NCI-H1105 (cell line): ENCODE measurements at regions not wholly inside any gene's neighbourhood (a gene's known extent, or its start where the extent isn't known, plus 50 kb on each side); places are given as distances from the start of the nearest gene placed in this dataset.

ENCODE experiments used
- DNase-seq: peaks from one replicate; lab custom pipeline; 2025; lab: John Stamatoyannopoulos, UW

DNA sequence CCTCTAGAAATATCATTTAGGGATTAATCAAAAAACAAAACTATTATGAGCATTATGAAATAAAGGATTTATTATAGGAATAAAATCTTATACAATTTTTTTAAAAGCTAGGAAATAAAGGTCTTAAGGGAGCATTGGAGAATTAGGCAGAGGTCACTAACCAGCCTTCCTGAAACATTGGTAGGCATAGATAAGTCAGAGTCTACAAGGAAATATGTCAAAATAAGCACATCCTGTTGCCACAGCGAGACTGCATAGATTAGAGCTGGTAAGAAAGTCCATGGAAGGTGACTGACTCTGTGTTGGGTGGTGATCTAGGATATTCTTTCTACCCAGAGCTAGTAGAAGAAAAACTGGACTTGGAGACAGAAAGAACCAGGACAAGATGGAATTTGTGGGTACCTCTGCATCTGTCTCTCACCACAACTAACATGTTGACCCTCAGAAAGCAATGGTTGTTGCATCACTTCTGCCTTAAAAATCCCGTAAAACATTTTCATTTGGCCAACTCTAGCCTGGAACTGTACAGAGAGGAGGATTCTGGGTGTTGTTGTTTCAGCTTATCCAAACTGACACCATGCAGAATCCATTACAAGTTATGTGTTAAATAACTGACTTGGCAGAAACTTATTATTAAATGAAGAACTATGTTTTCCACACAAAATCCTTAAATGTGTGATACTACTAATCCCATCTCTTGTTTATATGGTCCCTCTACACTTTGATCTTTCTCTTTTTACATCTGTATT, 77.1 kb downstream of the FBXO5 start:
- no peak for DNase-seq

DNA sequence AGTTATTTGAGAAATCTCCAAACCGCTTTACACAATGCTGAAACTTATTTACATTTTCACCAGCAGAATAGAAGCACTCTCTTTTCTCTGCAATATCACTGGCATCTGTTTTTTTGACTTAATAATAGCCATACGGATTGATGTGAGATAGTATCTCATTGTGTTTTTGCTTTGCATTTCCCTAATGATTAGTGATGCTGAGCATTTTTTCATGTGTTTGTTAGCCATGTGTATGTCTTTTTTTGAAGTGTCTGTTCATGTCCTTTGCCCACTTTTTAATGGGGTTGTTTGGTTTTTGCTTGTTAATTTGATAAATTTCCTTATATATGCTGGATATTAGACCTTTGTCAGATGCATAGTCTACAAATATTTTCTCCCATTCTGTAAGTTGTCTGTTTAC, 73.6 kb downstream of the FBXO5 start:
- DNase-seq: no peak

DNA sequence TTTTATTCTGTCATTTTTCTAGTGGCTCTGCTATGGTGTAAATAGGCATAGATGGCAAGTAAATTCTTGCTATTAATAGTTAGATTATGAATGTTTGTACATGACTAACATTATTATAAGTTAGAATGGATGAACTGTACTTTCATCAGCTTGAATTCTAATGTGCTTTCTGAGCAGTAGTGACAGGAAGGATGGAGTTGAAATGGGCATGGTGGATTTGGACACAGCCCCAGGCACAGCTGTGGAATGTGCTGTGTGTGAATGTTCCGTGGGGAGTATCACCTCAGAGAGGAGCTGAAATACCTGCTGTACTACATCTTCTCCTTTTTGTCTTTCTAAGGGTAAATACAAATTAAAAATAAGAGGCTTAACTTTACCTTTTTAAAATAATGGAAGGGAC, 66.8 kb downstream of the FBXO5 start:
- DNase-seq: no peak

DNA sequence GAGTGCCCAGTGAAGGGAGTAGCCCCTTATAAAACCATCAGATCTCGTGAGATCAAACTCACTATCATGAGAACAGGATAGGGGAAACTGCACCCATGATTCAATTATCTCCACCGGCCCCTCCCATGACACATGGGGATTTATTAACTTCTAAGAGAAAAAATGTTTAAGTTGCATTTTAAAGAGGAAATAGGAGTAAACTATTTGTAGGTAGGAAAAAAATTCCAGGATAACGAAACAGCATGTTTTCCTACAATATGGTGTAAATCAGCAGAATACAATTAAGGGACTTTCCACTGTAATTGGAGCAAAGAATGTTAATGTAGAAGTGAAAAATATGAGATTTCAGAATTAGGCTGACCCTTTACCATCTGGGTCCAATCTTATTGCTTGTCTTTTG, 63.9 kb downstream of the FBXO5 start:
- DNase-seq: no peak

DNA sequence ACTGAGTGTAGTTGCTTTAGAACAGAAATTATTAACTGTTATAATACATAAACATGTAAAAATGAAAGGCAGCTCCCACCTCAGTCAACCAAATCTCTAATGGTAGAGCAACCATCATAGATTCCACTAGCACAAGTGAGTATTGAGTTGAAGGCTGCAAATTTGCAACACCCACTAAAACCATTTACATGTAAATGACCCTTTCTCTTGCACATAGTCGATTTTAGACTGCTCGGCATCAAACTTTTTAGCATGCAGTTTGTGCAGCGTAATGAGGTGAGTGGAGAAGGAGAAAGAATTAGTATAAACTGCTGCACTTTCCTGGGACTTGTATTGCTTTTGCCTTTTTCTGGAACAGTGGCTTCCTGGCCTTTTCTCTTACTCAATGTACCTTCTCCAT, 62.8 kb downstream of the FBXO5 start:
- no peak for DNase-seq
